Muscle layer of colon (tissue), 2 donors: ENCODE measurements at regions not wholly inside any gene's neighbourhood (a gene's known extent, or its start where the extent isn't known, plus 50 kb on each side); places are given as distances from the start of the nearest gene placed in this dataset.

ENCODE experiments used
- H3K27ac ChIP-seq: one replicate; pipeline ENCODE4 v1.7.0; 2013; ENCODE audit warnings: low read depth, mild to moderate bottlenecking, low read length, moderate library complexity
- H3K27me3 ChIP-seq, 2 donors: one replicate each; pipeline ENCODE4 v1.7.0; 2013; ENCODE audit warnings: low read length in 2 of 2, mild to moderate bottlenecking in 2 of 2; ENCODE audit not compliant: insufficient read depth in 2 of 2, control insufficient read depth in 1 of 2
- H3K36me3 ChIP-seq: one replicate; pipeline ENCODE4 v1.7.0; 2013; ENCODE audit warnings: mild to moderate bottlenecking, low read length; ENCODE audit not compliant: insufficient read depth
- H3K4me1 ChIP-seq: one replicate; pipeline ENCODE4 v1.7.0; 2013; ENCODE audit warnings: mild to moderate bottlenecking, low read length; ENCODE audit not compliant: insufficient read depth
- H3K4me3 ChIP-seq, 2 donors: one replicate each; pipeline ENCODE4 v1.7.0; 2013; ENCODE audit warnings: low read length in 2 of 2, low read depth in 1 of 2, mild to moderate bottlenecking in 1 of 2, moderate library complexity in 1 of 2
- H3K9ac ChIP-seq: one replicate; pipeline ENCODE4 v1.7.0; 2013; ENCODE audit warnings: low read length
- H3K9me3 ChIP-seq: one replicate; pipeline ENCODE4 v1.7.0; 2013; ENCODE audit warnings: mild to moderate bottlenecking, low read length
- donor health status: abdominal sarcoma.
- donor health status: Adenocarcinoma of cecum.

- H3K27me3 ChIP-seq = no peaks in the 10 kb centered on the region
- no peak overlapping the region for H3K4me3 ChIP-seq
- no peak overlapping the region for H3K9ac ChIP-seq
- no peaks in the 10 kb centered on the region for H3K36me3 ChIP-seq
- H3K27ac ChIP-seq = no peak overlapping the region
- no peaks in the 10 kb centered on the region for H3K4me1 ChIP-seq
- no peaks in the 10 kb centered on the region for H3K9me3 ChIP-seq
Observed at GRCh38 chr9:12904261-12905000, 129.6 kb downstream of the LURAP1L start.

GRCh38 chr9:12906646-12907045 is 131.8 kb downstream of the LURAP1L start:
- no peaks in the 10 kb centered on the region for H3K4me1 ChIP-seq
- no peak overlapping the region for H3K27ac ChIP-seq
- H3K9me3 ChIP-seq = no peaks in the 10 kb centered on the region
- H3K4me3 ChIP-seq = no peak overlapping the region
- H3K9ac ChIP-seq = no peak overlapping the region
- no peaks in the 10 kb centered on the region for H3K27me3 ChIP-seq
- H3K36me3 ChIP-seq = no peaks in the 10 kb centered on the region

- H3K27me3 ChIP-seq = no peaks in the 10 kb centered on the region
- H3K4me1 ChIP-seq = no peaks in the 10 kb centered on the region
- no peak overlapping the region for H3K4me3 ChIP-seq
- no peak overlapping the region for H3K27ac ChIP-seq
- H3K9me3 ChIP-seq = no peaks in the 10 kb centered on the region
- no peaks in the 10 kb centered on the region for H3K36me3 ChIP-seq
- H3K9ac ChIP-seq = no peak overlapping the region
Observed at GRCh38 chr9:12908895-12909294, 134.1 kb downstream of the LURAP1L start.

DNA sequence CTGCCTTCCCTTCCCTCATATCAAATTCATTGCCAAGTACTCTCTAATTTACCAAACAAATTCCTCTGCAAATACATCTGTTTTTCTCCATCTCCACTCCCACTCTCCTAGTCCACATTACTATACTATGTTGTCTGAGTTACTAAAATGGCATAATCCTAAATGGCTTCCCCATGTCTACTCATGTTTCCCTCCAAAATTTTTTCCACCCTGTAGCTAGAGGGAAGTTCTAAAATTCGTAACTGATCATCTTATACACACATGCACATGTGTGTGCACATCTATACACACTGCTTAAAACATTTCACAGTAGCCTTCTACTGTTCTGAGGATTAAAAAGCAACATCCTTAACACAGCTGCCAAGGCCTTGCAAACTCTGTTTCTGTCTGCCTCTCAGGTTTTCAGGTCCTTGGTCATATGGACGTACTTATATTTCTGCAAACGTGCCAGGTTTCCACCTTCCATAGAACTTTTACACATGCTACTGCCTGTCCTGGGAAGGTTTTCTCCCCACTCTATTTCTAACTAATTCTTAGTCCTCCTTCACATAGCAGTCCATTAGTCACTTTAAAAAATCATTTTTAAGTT is 140.6 kb downstream of the LURAP1L start:
- Histone ChIP-seq H3K36me3 (no peaks in the 10 kb centered on the region), H3K4me3 (no peak overlapping the region), H3K9me3 (no peaks in the 10 kb centered on the region), H3K4me1 (peaks cover 5% of the 10 kb centered on the region), H3K27me3 (no peaks in the 10 kb centered on the region), H3K27ac (no peak overlapping the region), H3K9ac (no peak overlapping the region)

DNA sequence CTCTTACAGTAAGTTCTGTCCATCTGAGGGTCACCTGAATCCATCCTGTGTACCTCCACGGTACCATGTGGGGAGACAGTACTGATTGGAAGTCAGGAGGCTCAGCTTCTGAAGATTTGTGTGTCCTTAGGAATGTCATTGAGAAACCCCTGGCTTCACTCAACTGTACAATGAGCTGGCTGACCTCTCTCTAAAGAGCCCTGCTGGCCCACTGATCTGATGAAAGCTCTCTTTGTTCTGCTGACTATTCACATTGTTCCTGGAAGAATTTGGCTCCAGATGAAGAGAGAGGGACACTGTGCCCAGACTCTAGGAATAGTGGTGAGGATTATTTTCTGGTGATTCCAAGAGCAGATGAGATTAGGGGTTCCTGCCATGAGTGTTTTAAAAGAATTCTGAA is 141.2 kb downstream of the LURAP1L start:
- no peaks in the 10 kb centered on the region for H3K27me3 ChIP-seq
- H3K9ac ChIP-seq = no peak overlapping the region
- no peak overlapping the region for H3K4me3 ChIP-seq
- no peak overlapping the region for H3K27ac ChIP-seq
- H3K36me3 ChIP-seq = no peaks in the 10 kb centered on the region
- H3K9me3 ChIP-seq = no peaks in the 10 kb centered on the region
- H3K4me1 ChIP-seq = peaks cover 5% of the 10 kb centered on the region

DNA sequence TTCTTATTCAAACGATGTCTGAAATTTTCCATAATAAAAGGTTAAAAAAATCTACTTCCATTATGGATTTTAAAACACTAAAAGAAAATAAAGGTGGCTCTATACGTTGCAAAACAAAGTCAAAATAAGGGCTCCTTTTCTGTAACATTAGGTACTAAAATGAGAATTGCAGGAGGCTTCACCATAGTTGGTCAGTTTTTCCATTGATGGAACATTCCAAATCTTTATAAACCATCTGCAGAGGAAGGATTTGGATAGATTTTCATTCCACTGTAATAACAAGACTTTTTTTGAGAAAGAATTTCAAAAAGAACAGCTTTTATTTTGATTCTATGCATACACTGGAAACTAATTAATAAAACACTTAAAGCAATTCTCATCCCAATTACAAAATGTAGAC is 145.6 kb downstream of the LURAP1L start:
- Histone ChIP-seq H3K27me3 (no peaks in the 10 kb centered on the region), H3K27ac (no peak overlapping the region), H3K36me3 (no peaks in the 10 kb centered on the region), H3K4me1 (peaks cover 5% of the 10 kb centered on the region), H3K9ac (no peak overlapping the region), H3K9me3 (no peaks in the 10 kb centered on the region), H3K4me3 (no peak overlapping the region)

GRCh38 chr9:12921621-12922020 is 146.8 kb downstream of the LURAP1L start:
- Histone ChIP-seq H3K27ac (no peak overlapping the region), H3K4me1 (peaks cover 5% of the 10 kb centered on the region), H3K4me3 (no peak overlapping the region), H3K9me3 (no peaks in the 10 kb centered on the region), H3K27me3 (no peaks in the 10 kb centered on the region), H3K36me3 (no peaks in the 10 kb centered on the region), H3K9ac (no peak overlapping the region)

GRCh38 chr9:12922224-12922866 is 147.5 kb downstream of the LURAP1L start:
- H3K9ac ChIP-seq = no peak overlapping the region
- no peaks in the 10 kb centered on the region for H3K27me3 ChIP-seq
- no peak overlapping the region for H3K4me3 ChIP-seq
- no peaks in the 10 kb centered on the region for H3K36me3 ChIP-seq
- H3K27ac ChIP-seq = no peak overlapping the region
- no peaks in the 10 kb centered on the region for H3K9me3 ChIP-seq
- H3K4me1 ChIP-seq = peaks cover under 1% of the 10 kb centered on the region

- Histone ChIP-seq H3K4me3 (no peak overlapping the region), H3K27me3 (no peaks in the 10 kb centered on the region), H3K36me3 (no peaks in the 10 kb centered on the region), H3K4me1 (no peaks in the 10 kb centered on the region), H3K9ac (no peak overlapping the region), H3K27ac (no peak overlapping the region), H3K9me3 (no peaks in the 10 kb centered on the region)
Observed at GRCh38 chr9:12923468-12924009, 148.7 kb downstream of the LURAP1L start.

DNA sequence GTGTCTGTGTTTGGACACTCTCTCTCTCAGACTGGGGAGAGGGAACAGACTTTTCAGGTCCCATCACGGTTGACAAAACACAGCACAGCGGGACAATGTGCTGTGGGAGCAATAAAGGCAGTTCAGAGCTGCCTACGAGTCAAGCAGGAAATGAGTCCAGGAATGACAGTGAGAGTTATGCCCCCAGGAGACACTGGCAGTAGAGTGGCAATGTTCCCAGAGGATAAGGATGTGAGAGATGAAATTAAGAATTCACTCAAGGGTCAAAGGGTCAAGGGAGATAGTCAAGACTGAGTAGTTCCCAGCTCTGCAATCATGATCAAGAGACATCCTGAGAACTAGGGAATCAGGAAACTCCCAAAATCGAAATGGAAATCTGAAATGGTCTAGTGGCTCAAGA is 156.1 kb downstream of the LURAP1L start:
- H3K4me3 ChIP-seq = no peak overlapping the region
- no peaks in the 10 kb centered on the region for H3K9me3 ChIP-seq
- no peaks in the 10 kb centered on the region for H3K4me1 ChIP-seq
- no peak overlapping the region for H3K27ac ChIP-seq
- no peaks in the 10 kb centered on the region for H3K36me3 ChIP-seq
- H3K27me3 ChIP-seq = no peaks in the 10 kb centered on the region
- H3K9ac ChIP-seq = no peak overlapping the region

- Histone ChIP-seq H3K9ac (no peak overlapping the region), H3K9me3 (no peaks in the 10 kb centered on the region), H3K4me3 (no peak overlapping the region), H3K27ac (no peak overlapping the region), H3K4me1 (no peaks in the 10 kb centered on the region), H3K36me3 (no peaks in the 10 kb centered on the region), H3K27me3 (no peaks in the 10 kb centered on the region)
Observed at GRCh38 chr9:12933957-12934356, 159.1 kb downstream of the LURAP1L start.
